Stomach smooth muscle (tissue), 2 donors: ENCODE measurements at regions not wholly inside any gene's neighbourhood (a gene's known extent, or its start where the extent isn't known, plus 50 kb on each side); places are given as distances from the start of the nearest gene placed in this dataset.
"Not testable (repeated sequence)": the region's sequence is repeated elsewhere in the genome, so short reads cannot be mapped to it uniquely, and the experiment has no call there.

ENCODE experiments used
- H3K27ac ChIP-seq: one replicate; pipeline ENCODE4 v1.7.0; 2013; ENCODE audit warnings: mild to moderate bottlenecking, low read length, inconsistent platforms
- H3K27me3 ChIP-seq, 2 donors: one replicate each; pipeline ENCODE4 v1.7.0; 2013; ENCODE audit warnings: low read length in 2 of 2; ENCODE audit not compliant: insufficient read depth in 2 of 2, control insufficient read depth in 1 of 2
- H3K36me3 ChIP-seq, 2 donors: one replicate each; pipeline ENCODE4 v1.7.0; 2013; ENCODE audit warnings: low read length in 2 of 2; ENCODE audit not compliant: control insufficient read depth in 2 of 2, insufficient read depth in 2 of 2
- H3K4me1 ChIP-seq: one replicate; pipeline ENCODE4 v1.7.0; 2013; ENCODE audit warnings: low read length; ENCODE audit not compliant: control insufficient read depth, insufficient read depth
- H3K4me3 ChIP-seq, 2 donors: one replicate each; pipeline ENCODE4 v1.7.0; 2013; ENCODE audit warnings: low read length in 2 of 2
- H3K9ac ChIP-seq, 2 donors: one replicate each; pipeline ENCODE4 v1.7.0; 2013; ENCODE audit warnings: low read length in 2 of 2, mild to moderate bottlenecking in 1 of 2
- H3K9me3 ChIP-seq, 2 donors: one replicate each; pipeline ENCODE4 v1.7.0; 2013; ENCODE audit warnings: low read length in 2 of 2; ENCODE audit not compliant: control insufficient read depth in 2 of 2
- donor health status: healthy.
- donor health status: Pancreatic carcinoma.

DNA sequence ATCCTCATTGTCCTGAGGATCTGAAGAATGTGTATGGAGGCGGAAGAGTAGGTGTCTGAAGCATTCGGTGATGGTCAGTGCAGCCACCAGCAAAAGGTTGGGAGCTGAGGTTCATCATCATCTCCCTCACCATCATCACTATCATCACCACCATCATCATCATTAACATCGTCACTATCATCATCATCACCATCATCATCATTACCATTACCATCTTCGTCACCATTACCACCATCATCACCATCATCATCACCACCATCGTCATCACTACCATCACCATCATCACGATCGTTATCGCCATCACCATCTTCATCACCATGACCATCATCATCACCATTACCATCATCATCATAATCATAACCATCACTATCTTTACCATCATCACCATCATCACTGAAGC, 90.8 kb upstream of the TMEM132D start:
- Histone ChIP-seq H3K4me1 (no peaks in the 10 kb centered on the region), H3K27me3 (peaks cover 0 to 4% of the 10 kb centered on the region in 2 donors), H3K27ac (no peak overlapping the region), H3K9ac (no peak overlapping the region), H3K36me3 (no peaks in the 10 kb centered on the region), H3K4me3 (no peak overlapping the region), H3K9me3 (peaks cover 0 to 6% of the 10 kb centered on the region in 2 donors)

- Histone ChIP-seq H3K9ac (no peak overlapping the region), H3K27me3 (peaks cover 0 to 4% of the 10 kb centered on the region in 2 donors), H3K27ac (no peak overlapping the region), H3K4me1 (no peaks in the 10 kb centered on the region), H3K4me3 (no peak overlapping the region), H3K9me3 (peaks cover 0 to 6% of the 10 kb centered on the region in 2 donors), H3K36me3 (no peaks in the 10 kb centered on the region)
Observed at GRCh38 chr12:129997239-129997638, 93.4 kb upstream of the TMEM132D start.

DNA sequence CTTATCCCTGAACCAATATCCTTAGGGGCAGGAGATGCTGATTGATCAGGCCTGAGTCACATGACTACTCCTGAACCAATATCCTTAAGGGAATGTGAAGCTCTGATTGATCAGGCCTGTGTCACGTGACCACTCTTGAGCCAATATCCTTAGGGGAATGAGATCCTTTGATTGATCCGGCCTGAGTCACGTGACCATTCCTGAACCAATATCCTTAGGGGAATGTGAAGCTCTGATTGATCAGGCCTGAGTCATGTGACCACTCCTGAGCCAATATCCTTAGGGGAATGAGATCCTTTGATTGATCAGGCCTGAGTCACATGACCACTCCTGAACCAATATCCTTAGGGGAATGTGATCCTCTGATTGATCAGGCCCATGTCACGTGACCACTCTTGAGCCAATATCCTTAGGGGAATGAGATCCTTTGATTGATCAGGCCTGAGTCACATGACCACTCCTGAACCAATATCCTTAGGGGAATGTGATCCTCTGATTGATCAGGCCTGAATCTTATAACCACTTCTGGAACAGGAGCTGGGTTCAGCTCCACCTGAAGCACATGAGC, 100.6 kb upstream of the TMEM132D start:
- not testable (repeated sequence) for H3K4me3 ChIP-seq, H3K27me3 ChIP-seq, H3K36me3 ChIP-seq, H3K9me3 ChIP-seq, H3K9ac ChIP-seq, H3K4me1 ChIP-seq, H3K27ac ChIP-seq

DNA sequence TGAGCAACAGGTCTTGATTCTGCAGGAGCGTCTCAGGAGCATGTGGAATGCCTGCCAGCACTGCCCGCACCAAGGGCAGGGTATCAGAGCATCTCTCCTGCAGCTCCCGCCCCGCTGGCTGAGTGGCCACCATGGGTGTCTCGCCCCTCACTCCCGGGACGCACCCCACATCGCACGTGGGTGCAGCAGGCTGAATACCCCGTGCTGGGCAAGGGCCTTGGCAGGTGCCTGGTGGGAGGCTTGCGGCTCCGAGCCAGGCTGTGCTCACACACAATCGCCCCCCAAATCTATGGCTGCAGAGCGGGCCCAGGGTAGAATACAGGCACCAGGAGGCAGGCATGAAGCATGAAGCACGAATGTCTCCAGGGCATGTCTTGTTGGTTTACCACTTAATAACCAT, 103.9 kb upstream of the TMEM132D start:
- Histone ChIP-seq H3K27ac (no peak overlapping the region), H3K9me3 (no peaks in the 10 kb centered on the region), H3K27me3 (peaks cover 0 to 3% of the 10 kb centered on the region in 2 donors), H3K4me3 (no peak overlapping the region), H3K9ac (no peak overlapping the region), H3K4me1 (no peaks in the 10 kb centered on the region), H3K36me3 (no peaks in the 10 kb centered on the region)

- Histone ChIP-seq H3K9me3 (no peaks in the 10 kb centered on the region), H3K4me1 (no peaks in the 10 kb centered on the region), H3K27me3 (peaks cover 0 to 3% of the 10 kb centered on the region in 2 donors), H3K27ac (no peak overlapping the region), H3K4me3 (no peak overlapping the region), H3K9ac (no peak overlapping the region), H3K36me3 (no peaks in the 10 kb centered on the region)
Observed at GRCh38 chr12:130008241-130008640, 104.4 kb upstream of the TMEM132D start.

- Histone ChIP-seq H3K27ac (no peak overlapping the region), H3K9ac (no peak overlapping the region), H3K27me3 (peaks cover 15% of the 10 kb centered on the region in 2 donors), H3K4me1 (no peaks in the 10 kb centered on the region), H3K36me3 (no peaks in the 10 kb centered on the region), H3K9me3 (no peaks in the 10 kb centered on the region), H3K4me3 (no peak overlapping the region)
Observed at GRCh38 chr12:130009961-130010360, 106.1 kb upstream of the TMEM132D start.

DNA sequence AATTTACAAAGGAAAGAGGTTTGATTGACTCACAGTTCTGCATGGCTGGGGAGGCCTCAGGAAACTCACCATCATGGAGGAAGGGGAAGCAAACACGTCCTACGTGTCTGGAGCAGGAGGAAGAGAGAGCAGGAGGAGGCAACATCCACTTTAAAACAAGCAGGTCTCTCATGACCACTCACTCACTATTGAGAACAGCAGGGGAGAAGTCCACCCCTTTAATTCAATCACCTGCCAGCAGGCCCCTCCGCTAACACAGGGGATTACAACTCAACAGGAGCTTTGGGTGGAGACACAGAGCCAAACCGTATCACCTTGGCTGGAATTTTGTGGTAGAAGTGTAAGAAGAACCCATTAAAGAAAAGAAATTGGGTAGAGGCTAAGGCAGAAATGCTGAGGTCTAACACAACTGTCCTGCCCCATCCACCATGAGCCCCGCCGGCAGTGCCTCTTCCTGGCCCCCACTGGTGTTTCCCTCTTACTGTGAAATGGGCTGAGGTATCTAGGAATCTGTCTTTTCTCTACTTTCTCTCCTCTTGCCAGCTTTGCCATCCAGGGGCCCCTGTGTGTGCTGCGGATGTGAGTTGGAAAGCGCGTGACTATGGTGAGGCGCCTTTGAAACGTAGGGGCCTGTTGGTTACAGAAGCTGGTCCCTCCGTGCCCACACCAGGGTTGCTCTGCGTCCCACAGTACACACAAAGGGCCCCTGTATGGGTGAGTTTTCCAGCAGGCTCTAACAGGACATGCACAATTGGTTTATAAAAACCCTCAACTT, 108.0 kb upstream of the TMEM132D start:
- H3K27ac ChIP-seq: no peak overlapping the region
- H3K27me3 ChIP-seq: peaks cover 15 to 19% of the 10 kb centered on the region in 2 donors
- H3K36me3 ChIP-seq: no peaks in the 10 kb centered on the region
- H3K4me1 ChIP-seq: no peaks in the 10 kb centered on the region
- no peak overlapping the region for H3K9ac ChIP-seq
- no peaks in the 10 kb centered on the region for H3K9me3 ChIP-seq
- no peak overlapping the region for H3K4me3 ChIP-seq

DNA sequence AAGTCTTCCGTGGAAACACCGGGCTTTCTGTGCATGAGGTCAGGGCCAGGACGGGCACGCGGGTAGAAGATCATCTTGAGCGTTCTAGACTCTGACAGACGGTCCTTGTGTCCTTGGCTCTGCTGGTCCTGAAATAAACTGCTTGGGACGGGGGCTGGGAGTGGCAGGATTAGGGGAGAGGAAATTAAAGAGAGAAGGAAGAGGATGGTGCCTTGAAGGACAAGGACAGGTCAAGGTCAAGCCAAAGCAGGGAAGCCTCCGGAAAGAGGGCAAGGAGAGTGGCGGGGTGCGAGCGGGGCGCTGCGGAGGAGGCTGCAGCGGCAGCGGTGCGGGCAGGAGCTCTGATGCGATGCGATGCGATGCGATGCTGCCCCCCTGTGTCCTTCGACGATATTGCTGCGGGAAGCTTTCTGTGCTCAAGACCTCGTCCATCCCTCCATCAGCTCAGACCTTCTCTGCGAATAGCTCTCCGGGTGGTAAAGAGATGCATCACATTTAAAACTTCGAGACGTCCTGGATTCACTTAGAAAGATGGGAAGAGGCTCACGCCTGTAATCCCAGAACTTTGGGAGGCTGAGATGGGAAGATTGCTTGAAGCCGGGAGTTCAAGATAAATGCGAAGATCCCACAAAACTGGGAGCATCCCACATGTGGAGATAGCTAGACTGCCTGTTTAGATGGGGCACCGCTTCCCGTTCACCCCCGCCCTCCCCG, 110.1 kb upstream of the TMEM132D start:
- H3K36me3 ChIP-seq: no peaks in the 10 kb centered on the region
- no peaks in the 10 kb centered on the region for H3K4me1 ChIP-seq
- H3K9ac ChIP-seq: no peak overlapping the region
- H3K9me3 ChIP-seq: no peaks in the 10 kb centered on the region
- no peak overlapping the region for H3K27ac ChIP-seq
- H3K27me3 ChIP-seq: peaks cover 21 to 23% of the 10 kb centered on the region in 2 donors
- no peak overlapping the region for H3K4me3 ChIP-seq

DNA sequence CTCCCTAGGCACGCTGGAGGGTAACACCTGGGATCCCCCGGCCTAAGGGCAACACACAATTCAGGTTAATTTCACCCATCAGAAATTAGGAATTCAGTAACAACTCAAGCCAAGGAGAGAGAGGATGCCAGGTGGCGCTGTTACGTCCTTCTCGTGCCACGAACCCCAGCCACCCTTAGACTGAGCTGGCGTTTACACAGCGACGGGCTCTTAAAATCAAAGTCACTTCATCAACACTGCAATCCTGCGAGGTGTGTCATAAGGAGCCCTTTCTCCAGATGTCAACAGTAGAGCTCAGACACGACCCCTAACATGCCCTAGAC, 110.6 kb upstream of the TMEM132D start:
- H3K9me3 ChIP-seq: no peaks in the 10 kb centered on the region
- no peaks in the 10 kb centered on the region for H3K36me3 ChIP-seq
- no peak overlapping the region for H3K9ac ChIP-seq
- H3K27ac ChIP-seq: no peak overlapping the region
- no peak overlapping the region for H3K4me3 ChIP-seq
- H3K4me1 ChIP-seq: no peaks in the 10 kb centered on the region
- H3K27me3 ChIP-seq: peaks cover 21 to 23% of the 10 kb centered on the region in 2 donors

DNA sequence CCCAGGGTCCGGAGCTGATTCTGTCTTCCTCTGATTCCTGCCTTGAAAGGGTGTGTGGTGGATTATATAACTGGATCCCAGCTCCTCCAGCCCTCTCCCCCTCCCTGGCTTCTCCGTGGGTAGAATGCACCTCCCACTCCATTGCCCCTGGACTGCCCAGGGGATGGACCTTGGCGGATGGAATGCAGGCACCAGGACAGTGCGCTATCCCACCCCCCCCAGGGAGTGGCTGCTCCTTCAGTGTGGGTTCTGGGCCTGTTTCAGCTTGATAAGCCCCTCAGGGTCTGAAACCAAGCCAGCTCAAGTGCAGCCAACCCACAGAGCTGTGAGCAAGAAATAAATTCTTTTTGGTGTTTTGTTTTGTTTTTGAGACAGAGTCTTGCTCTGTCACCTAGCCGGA, 112.4 kb upstream of the TMEM132D start:
- H3K9me3 ChIP-seq: no peaks in the 10 kb centered on the region
- H3K4me1 ChIP-seq: no peaks in the 10 kb centered on the region
- H3K9ac ChIP-seq: no peak overlapping the region
- H3K4me3 ChIP-seq: no peak overlapping the region
- H3K27me3 ChIP-seq: peaks cover 21 to 23% of the 10 kb centered on the region in 2 donors
- H3K27ac ChIP-seq: no peak overlapping the region
- no peaks in the 10 kb centered on the region for H3K36me3 ChIP-seq

GRCh38 chr12:130016986-130017385, 113.2 kb upstream of the TMEM132D start:
- H3K27me3 ChIP-seq: peaks cover 21 to 23% of the 10 kb centered on the region in 2 donors
- H3K9ac ChIP-seq: no peak overlapping the region

More at GRCh38 chr12:130016986-130017385, 113.2 kb upstream of the TMEM132D start:
- no peaks in the 10 kb centered on the region for H3K4me1 ChIP-seq
- no peaks in the 10 kb centered on the region for H3K9me3 ChIP-seq
- H3K27ac ChIP-seq: no peak overlapping the region
- no peaks in the 10 kb centered on the region for H3K36me3 ChIP-seq
- no peak overlapping the region for H3K4me3 ChIP-seq
